ENCODE measurements at regions not wholly inside any gene's neighbourhood (a gene's known extent, or its start where the extent isn't known, plus 50 kb on each side); places are given as distances from the start of the nearest gene placed in this dataset.

- FAIRE-seq (no peak), DNase-seq (ENCODE audit: low read depth, low spot score) (no peak)
- Histone ChIP-seq H3K9ac (replicated peaks; ENCODE audit: extremely low read depth, insufficient read depth, low read length) (no peak overlapping the region), H3K9me3 (replicated peaks; ENCODE audit: control insufficient read depth, insufficient read depth, low read length) (no peaks in the 10 kb centered on the region), H3K4me2 (ENCODE audit: insufficient read depth, low read length) (no peak overlapping the region), H3K4me3 (replicated peaks in 1 of 3; ENCODE audit: insufficient read depth in 1 of 3, low read depth in 1 of 3, low read length in 3 of 3) (no peak overlapping the region), H3K36me3 (ENCODE audit: control insufficient read depth in 2 of 2, extremely low read depth in 1 of 2, insufficient read depth in 2 of 2, low read length in 2 of 2) (no peaks in the 10 kb centered on the region), H3K9me1 (replicated peaks; ENCODE audit: control insufficient read depth, extremely low read depth, insufficient read depth, low read length) (no peaks in the 10 kb centered on the region), H3K27ac (ENCODE audit: insufficient read depth, low read depth, low read length) (no peak overlapping the region), H4K20me1 (replicated peaks; ENCODE audit: control insufficient read depth, extremely low read depth, insufficient read depth, low read length) (no peaks in the 10 kb centered on the region), H3K27me3 (ENCODE audit: control insufficient read depth in 2 of 2, insufficient read depth in 2 of 2, low read length in 2 of 2) (no peaks in the 10 kb centered on the region), H2AFZ (ENCODE audit: low read depth, low read length) (no peak overlapping the region), H3K4me1 (ENCODE audit: control insufficient read depth, extremely low read depth, insufficient read depth, low read length) (no peaks in the 10 kb centered on the region), H3K79me2 (ENCODE audit: control insufficient read depth, insufficient read depth, low read length) (no peaks in the 10 kb centered on the region)
- intact Hi-C loops (cut with micrococcal nuclease) (no loop called here), dilution Hi-C loops (cut with MboI; ENCODE audit: extremely low pct_ligation_motif_present, low sequenced_read_pairs) (no loop called here)
- ChIA-PET CTCF (no interaction called here), POLR2A (no interaction called here)
- no TSS peak for BruUV-seq (replicated peaks)
- TF ChIP-seq JUN (IDR thresholded peaks at IDR 0.05; ENCODE audit: borderline replicate concordance, insufficient read depth, insufficient read length, low read depth), result no peak
- no peak for TF ChIP-seq MAX (IDR thresholded peaks at IDR 0.05; ENCODE audit: insufficient read depth, insufficient read length)
- TF ChIP-seq CTCF (IDR thresholded peaks at IDR 0.05; ENCODE audit: extremely low read depth in 1 of 2, insufficient read depth in 1 of 2, low read depth in 1 of 2, low read length in 2 of 2), result no peak
- TF ChIP-seq MYC (IDR thresholded peaks at IDR 0.05; ENCODE audit: low read depth, low read length), result no peak
- TF ChIP-seq EZH2 (IDR thresholded peaks at IDR 0.05; ENCODE audit: borderline replicate concordance, low read depth, low read length, severe bottlenecking), result no peak
- TF ChIP-seq GATA2 (IDR thresholded peaks at IDR 0.05; ENCODE audit: insufficient read depth, insufficient read length, low read depth, low read length), result no peak
- no peak for TF ChIP-seq FOS (IDR thresholded peaks at IDR 0.05; ENCODE audit: borderline replicate concordance, insufficient read depth, low read length)
- TF ChIP-seq POLR2A (IDR thresholded peaks at IDR 0.05; ENCODE audit: low read depth, low read length), result no peak
- no peak for TF ChIP-seq POLR2AphosphoS5 (IDR thresholded peaks at IDR 0.05; ENCODE audit: insufficient read depth, low read depth, low read length)
Measured at GRCh38 chr6:68339488-68340131, 295.5 kb upstream of the ADGRB3 start.

Data from endothelial cell of umbilical vein (primary cell).